Ishikawa (cell line): ENCODE measurements at regions not wholly inside any gene's neighbourhood (a gene's known extent, or its start where the extent isn't known, plus 50 kb on each side); places are given as distances from the start of the nearest gene placed in this dataset.

ENCODE experiments used
- CEBPB ChIP-seq: IDR thresholded peaks from 2 replicates; pipeline ENCODE4 v1.6.1; 2012
- CREB1 ChIP-seq: IDR thresholded peaks from 2 replicates; pipeline ENCODE4 v1.6.1; 2012; ENCODE audit warnings: low read depth
- EGR1 ChIP-seq: IDR thresholded peaks from 2 replicates; pipeline ENCODE4 v1.6.1; 2012
- EP300 ChIP-seq: IDR thresholded peaks from 2 replicates; pipeline ENCODE4 v1.6.1; 2012; ENCODE audit warnings: borderline replicate concordance
- FOXM1 ChIP-seq: IDR thresholded peaks from 2 replicates; pipeline ENCODE4 v1.6.1; 2012; ENCODE audit warnings: low read depth, borderline replicate concordance
- MAX ChIP-seq: IDR thresholded peaks from 2 replicates; pipeline ENCODE4 v1.6.1; 2012
- NFIC ChIP-seq: IDR thresholded peaks from 2 replicates; pipeline ENCODE4 v1.6.1; 2012
- RAD21 ChIP-seq: IDR thresholded peaks from 2 replicates; pipeline ENCODE4 v1.6.1; 2012; ENCODE audit warnings: low read depth
- REST ChIP-seq: IDR thresholded peaks from 2 replicates; pipeline ENCODE4 v1.6.1; 2012; ENCODE audit warnings: low read depth, mild to moderate bottlenecking
- TAF1 ChIP-seq: IDR thresholded peaks from 2 replicates; pipeline ENCODE4 v1.6.1; 2012; ENCODE audit warnings: low read depth, mild to moderate bottlenecking
- TCF12 ChIP-seq: IDR thresholded peaks from 2 replicates; pipeline ENCODE4 v1.6.1; 2012; ENCODE audit warnings: low read depth
- TEAD4 ChIP-seq: IDR thresholded peaks from 2 replicates; pipeline ENCODE4 v1.6.1; 2012
- USF1 ChIP-seq: IDR thresholded peaks from 2 replicates; pipeline ENCODE4 v1.6.1; 2012
- YY1 ChIP-seq: IDR thresholded peaks from 2 replicates; pipeline ENCODE4 v1.6.1; 2012; ENCODE audit warnings: low read depth
- ZBTB7A ChIP-seq: IDR thresholded peaks from 2 replicates; pipeline ENCODE4 v1.6.1; 2012; ENCODE audit warnings: low read depth

GRCh38 chr20:22775671-22776139 is 191.3 kb upstream of the FOXA2 start:
- TF ChIP-seq ZBTB7A, result no peak
- no peak for TF ChIP-seq TEAD4
- no peak for TF ChIP-seq USF1
- no peak for TF ChIP-seq REST
- no peak for TF ChIP-seq TAF1
- TF ChIP-seq MAX, result no peak
- no peak for TF ChIP-seq YY1
- no peak for TF ChIP-seq FOXM1
- no peak for TF ChIP-seq EGR1
- TF ChIP-seq EP300, result no peak
- no peak for TF ChIP-seq NFIC
- no peak for TF ChIP-seq RAD21
- no peak for TF ChIP-seq TCF12

- no peak for TF ChIP-seq USF1
- no peak for TF ChIP-seq MAX
- no peak for TF ChIP-seq ZBTB7A
- TF ChIP-seq FOXM1, result no peak
- no peak for TF ChIP-seq TAF1
- TF ChIP-seq YY1, result no peak
- no peak for TF ChIP-seq CREB1
- TF ChIP-seq EGR1, result no peak
- no peak for TF ChIP-seq CEBPB
- no peak for TF ChIP-seq TCF12
- TF ChIP-seq RAD21, result no peak
- TF ChIP-seq EP300, result no peak
Measured at GRCh38 chr20:22776369-22776768, 192.0 kb upstream of the FOXA2 start.

GRCh38 chr20:22779878-22780277 is 195.5 kb upstream of the FOXA2 start:
- TF ChIP-seq NFIC (no peak), ZBTB7A (no peak)

- no peak for TF ChIP-seq TCF12
- no peak for TF ChIP-seq NFIC
- no peak for TF ChIP-seq YY1
- no peak for TF ChIP-seq CREB1
- no peak for TF ChIP-seq EP300
- TF ChIP-seq MAX, result no peak
- TF ChIP-seq ZBTB7A, result no peak
- TF ChIP-seq FOXM1, result no peak
- TF ChIP-seq TAF1, result no peak
- no peak for TF ChIP-seq RAD21
Measured at GRCh38 chr20:22781869-22782268, 197.5 kb upstream of the FOXA2 start.

GRCh38 chr20:22789676-22790075 is 205.3 kb upstream of the FOXA2 start:
- TF ChIP-seq TEAD4 (no peak), EP300 (no peak), REST (no peak)

- no peak for TF ChIP-seq CEBPB
- no peak for TF ChIP-seq YY1
- TF ChIP-seq CREB1, result no peak
- no peak for TF ChIP-seq FOXM1
- TF ChIP-seq TAF1, result no peak
- TF ChIP-seq TCF12, result no peak
- TF ChIP-seq ZBTB7A, result no peak
- no peak for TF ChIP-seq USF1
- TF ChIP-seq MAX, result no peak
- TF ChIP-seq REST, result no peak
- no peak for TF ChIP-seq EGR1
Measured at GRCh38 chr20:22791396-22791795, 207.0 kb upstream of the FOXA2 start.
